ENCODE measurements at regions not wholly inside any gene's neighbourhood (a gene's known extent, or its start where the extent isn't known, plus 50 kb on each side); places are given as distances from the start of the nearest gene placed in this dataset.

GRCh38 chr9:99681113-99681512, 140.6 kb upstream of the NR4A3 start:
- TF ChIP-seq CTCF (IDR thresholded peaks at IDR 0.05; ENCODE audit: borderline replicate concordance, extremely low read depth, low read length, poor library complexity, severe bottlenecking) = no peak
- no peak for TF ChIP-seq EZH2 (IDR thresholded peaks at IDR 0.05; ENCODE audit: borderline replicate concordance, low read depth, low read length, severe bottlenecking)

All from DND-41 (cell line).